HG02852 (cell line): ENCODE measurements at regions not wholly inside any gene's neighbourhood (a gene's known extent, or its start where the extent isn't known, plus 50 kb on each side); places are given as distances from the start of the nearest gene placed in this dataset.

ENCODE experiments used
- ATAC-seq: cut with Tn5 transposase; IDR thresholded peaks from one replicate; pipeline ENCODE4 v1.9.1; 2021; ENCODE audit warnings: mild to moderate bottlenecking, moderate library complexity; ENCODE audit not compliant: unreplicated experiment

DNA sequence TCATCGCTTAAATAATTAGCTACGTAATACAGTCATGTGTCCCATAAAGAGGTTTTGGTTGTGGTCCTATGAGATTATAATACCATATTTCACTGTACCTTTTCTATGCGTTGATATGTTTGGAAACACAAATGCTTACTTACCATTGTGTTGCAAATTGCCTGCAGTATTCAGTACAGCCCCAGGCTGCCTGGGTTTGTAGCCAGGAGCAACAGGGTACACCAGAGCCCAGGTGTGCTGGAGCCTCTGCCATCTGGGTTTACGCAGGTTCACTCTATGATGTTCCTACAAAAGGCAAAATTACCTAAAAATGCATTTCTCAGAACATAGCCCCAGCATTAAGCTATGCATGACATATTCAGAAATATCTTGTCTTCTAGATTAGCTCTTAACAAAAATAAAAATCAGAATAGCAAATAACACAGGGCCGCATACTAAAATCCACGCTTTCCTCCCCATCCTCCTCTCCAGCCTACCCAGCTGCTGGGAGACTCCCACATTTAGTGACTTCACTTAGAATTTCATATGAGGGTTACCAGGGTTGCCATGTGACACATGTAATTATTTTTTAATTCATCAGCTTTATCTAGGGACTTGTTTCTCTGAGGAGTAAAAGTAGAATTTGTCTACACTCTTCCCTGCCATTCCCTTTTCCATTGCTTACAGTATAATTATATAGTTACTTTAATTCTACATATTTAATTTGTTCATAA, 559.0 kb upstream of the ADARB2 start:
- ATAC-seq, result no peak

DNA sequence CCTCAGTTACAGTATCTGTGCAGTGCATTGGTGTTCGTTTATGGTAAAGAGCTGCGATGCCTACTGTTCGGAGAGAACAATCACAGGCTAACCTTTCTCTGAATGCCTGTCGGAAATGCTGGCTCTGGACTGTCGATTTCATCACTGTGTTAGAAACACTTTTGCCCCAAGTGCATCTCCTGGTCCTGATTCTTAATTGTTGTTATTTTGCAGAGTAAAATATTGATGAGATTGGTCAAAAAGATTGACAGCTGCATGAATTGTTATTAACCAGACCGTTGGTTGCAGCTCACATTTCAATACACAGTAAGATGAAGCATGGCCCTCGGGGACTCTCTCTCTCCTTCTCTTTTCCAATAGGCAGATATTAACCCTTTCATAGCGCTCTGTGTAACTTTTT, 557.4 kb upstream of the ADARB2 start:
- no peak for ATAC-seq

DNA sequence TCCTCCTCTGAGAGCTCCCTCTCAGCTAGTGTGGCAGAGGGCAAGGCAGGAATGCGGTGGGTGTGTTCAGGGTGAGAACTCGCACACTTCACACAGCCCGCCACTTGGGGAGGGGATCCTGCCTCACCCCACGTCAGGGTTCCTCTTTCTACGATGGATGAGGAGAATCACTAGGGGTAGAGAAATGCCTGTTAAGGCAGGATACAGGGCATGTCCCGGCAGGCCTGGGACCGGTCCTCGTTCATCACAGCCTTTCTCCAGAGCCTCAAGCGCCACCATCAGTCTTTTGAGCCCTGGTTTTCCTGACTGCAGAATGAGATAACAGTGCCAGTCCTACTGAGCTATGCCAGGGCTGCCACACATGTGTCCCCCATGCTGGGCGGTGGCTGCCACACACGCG, 546.7 kb upstream of the ADARB2 start:
- no peak for ATAC-seq

DNA sequence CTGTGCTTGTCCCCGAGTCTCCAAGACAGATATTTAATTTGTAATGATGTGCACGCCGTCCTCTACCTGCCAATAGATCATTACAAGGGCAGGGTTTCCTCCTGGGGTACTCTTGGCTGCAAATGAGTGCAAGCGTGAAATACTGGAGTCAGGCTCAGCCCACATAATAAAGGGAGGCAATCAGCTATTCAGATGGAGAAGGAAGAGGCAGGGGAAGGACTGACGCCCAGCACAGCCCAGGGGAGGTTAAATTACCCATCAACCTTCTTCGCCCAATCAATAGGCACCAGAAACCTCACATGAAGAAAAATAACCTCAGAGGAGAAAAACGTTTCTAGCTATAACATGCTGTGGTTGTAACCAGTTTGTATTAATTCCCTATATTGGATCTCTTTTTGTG, 544.9 kb upstream of the ADARB2 start:
- ATAC-seq, result no peak

DNA sequence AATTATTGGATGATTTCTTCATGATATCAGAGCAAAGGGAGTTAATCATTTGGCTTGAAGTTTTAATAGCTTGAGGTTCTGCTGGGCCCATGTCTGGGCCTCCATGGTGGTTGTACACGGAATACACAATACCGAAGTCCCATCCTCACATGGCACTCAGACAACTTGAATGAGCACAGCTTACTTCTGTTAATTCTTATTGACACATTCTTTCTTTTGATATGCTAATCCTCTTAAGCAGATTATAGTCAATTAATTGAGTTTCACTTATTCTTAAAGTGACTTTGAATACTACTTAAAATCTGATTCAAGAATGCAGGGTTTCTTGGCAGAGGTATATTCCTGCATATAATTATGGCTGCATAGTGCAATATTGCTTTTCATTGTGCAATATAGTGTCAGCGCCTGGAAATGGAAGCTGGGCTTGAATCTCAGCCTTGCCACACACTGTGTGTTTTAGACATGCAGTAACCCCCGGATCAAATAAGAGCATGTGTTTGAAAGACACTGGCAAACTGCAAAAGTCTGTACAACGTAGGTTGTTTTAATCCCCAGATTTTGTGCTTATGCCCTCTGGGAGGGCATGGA, 543.5 kb upstream of the ADARB2 start:
- ATAC-seq, result no peak

DNA sequence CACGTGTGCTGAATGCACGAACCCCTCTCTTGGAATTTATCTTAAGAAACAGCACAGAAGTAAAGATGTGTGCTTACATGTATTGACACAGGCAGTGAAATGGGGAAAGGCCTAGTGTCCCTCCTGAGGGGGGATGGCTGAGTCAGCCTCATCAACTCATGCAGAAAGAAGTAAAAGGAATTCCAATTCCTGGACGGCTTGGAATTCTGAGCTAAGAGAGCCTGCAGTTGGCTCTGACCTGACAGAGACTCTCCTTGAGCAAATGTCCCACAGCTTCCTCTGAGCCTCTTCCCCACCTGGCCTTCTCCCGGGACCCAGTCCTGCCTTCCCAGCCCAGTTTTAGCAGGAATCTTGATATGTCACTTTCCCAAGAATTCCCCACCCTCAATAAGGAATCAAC, 542.4 kb upstream of the ADARB2 start:
- ATAC-seq, result no peak

DNA sequence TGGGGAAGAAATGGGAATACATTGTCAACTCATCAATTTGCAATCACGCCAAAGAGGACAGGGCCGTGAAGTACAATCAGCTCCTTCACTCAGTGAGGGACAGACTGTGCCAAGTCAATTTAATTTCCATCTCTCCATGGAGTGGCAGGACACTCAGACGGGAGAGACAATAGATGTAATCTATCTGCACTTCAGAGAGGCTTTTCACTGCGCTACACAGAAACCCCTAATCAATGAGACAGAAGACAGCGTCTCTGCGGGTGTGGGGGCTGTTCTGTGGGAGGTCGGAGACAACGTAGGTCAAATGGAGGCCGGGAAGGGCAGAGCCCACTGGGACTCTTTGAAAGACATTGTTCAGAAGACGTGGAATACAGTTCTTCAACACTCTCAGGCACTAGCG, 541.0 kb upstream of the ADARB2 start:
- ATAC-seq, result no peak

DNA sequence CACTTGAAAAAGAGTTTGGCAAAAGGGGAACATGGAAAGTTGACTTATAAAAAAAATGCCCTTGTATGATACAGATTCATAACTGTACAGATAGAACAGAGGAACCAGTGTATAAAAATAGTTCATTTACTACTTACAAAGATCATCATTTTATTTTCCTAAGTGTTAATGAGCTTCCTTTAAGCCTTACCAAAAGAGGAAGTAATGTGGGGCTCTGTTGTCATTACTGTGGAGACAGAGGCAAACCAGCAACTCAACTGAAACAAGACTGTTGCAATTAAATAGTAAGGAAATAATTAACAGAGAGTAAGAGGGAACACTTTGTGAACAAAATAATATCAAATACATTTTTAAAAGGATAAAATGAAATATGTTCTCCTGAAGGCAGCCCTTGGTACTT, 526.2 kb upstream of the ADARB2 start:
- ATAC-seq, result no peak

DNA sequence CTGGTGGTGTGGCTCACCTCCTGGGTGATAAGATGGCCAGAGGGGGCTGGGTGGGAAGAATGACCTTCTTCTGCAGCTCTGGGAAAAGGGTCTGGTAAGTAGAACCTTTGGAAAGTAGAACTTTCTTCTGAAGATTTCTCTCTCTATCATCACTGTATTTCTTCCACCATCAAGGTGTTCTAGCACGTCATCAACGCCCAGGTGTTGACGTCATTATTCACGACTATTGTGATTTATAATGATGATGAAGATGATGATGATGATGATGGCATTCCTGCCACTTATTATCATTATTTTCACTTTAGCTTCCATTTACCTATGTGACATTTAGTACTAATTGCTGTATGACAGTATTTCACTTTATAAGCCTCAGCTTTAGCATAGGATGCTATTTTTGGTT, 525.6 kb upstream of the ADARB2 start:
- ATAC-seq, result no peak

DNA sequence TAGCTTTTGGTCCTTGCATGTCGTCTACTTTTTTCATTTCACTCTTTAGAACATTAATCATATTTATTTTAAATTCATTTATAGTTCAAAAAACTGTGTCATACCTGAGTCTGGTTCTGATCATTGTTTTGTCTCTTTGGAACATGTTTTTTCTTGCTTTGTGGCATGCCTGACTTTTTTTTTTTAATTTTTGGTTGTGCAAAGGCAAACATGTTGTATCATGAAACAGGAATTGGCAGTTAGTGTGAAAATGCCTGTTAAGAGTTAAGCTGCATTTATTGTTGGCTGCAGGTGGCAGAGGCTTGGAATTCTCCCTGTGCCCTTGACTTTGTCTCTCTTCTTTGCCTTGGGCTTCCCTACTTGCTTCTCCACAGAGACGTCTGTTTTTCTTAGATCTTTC, 525.0 kb upstream of the ADARB2 start:
- ATAC-seq, result no peak

DNA sequence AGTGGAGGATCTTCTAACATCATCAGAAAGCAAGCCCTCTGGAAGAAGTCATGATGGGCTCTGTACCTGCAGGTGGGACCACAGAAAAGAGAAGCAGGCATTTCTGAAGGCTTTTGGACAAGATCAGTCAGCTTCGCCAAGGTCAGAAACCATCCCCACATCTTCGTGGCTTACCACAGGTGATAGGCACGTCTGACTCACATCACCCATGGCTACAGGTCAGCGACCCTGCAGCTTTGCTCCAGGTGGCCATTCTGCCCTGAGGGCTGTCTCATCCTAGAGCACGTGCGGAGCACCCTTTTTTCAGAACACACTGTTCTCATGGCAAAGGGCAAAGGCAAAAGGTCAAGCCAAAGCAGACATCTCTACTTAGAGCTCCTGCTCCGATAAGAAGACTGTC, 518.9 kb upstream of the ADARB2 start:
- ATAC-seq, result no peak

DNA sequence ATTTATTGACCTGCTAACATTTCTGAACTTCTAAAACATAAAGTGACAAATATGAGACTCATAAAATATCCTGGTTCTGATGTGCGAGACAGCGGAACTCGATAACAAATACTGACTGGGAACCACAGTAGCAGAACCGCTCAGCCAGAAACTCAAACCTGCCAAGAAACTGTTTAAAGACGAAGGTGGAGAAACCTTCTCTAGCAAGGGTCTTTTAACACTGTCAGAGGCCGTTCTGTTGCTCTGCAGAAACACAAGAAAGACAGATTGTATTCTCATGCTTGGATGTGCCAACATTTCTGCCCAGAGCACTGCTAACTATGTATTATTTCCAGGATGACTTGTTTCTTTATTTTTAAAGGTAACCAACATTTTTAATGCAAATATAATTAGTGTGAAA, 514.8 kb upstream of the ADARB2 start:
- ATAC-seq, result no peak

DNA sequence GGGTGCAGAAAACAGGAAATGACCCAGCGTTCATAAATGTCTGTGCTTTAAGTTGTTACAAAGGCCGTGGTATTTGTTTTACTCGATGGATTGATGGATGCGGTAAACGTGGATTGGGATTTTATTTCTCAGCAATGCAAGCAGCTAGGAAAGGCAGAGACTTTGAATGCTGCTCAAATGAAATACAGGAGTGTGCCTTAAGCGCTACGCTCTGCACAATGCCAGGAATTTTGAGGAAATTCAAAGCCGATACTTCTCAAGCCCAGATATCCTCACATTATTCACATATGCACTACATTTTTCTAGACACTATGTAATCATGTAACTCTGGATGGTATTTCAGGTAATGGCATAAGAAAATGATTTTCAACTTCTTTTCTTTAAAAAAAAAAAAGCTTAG, 514.3 kb upstream of the ADARB2 start:
- ATAC-seq, result no peak

DNA sequence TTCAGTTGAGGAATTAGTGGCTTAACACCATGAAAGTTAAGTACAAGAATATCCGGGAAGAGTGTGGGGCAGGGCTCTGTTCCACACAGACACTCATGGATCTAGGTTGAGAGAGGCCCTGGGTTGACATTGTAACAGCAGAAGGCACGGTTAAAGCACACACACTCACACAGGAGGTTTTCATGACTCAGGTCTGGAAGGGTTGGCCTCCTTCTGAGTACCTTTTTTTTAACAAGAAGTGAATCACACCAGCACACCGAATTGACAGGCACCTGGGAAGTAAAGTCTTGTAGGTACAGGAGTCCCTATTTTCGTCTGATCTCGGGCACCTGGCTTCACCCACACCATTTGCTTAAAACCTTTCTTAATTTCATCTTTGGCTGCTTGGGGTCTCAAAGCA, 509.4 kb upstream of the ADARB2 start:
- ATAC-seq, result no peak

DNA sequence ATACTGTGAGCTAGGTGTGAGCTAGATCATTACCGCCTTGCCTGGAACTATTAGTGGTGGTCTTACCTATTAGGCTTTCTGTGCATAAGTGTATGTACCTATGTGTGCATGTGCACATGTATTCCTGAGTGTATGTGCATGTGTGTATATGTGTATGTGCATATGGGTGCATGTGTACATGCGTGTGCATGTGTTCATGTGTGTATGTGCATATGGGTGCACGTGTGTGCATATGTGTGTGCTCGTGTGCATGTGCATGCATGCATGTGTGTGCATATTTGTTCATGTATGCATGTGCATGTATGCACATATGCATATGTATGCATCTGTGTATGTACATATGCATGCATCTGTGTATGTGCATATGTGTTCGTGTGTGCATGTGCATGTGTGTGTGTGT, 508.3 kb upstream of the ADARB2 start:
- no peak for ATAC-seq

DNA sequence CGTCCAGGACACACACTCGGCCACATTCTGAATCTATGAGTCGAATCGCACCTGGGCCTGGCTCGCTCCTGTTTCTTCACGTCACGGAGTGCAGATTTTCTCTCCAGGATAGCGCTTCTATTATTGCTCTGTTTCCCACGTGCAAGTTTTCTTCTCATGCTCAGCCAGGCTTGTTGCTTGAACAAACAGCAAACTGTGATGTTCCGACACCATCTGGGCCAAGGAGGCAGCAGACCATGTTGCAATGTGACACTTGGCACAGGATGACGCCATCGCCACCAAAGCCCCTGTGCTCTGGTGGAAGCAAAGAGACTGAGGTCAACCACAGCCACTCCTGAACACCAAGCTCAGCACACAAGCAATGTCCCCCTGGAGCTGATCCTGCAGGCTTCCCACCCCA, 507.1 kb upstream of the ADARB2 start:
- ATAC-seq, result no peak

DNA sequence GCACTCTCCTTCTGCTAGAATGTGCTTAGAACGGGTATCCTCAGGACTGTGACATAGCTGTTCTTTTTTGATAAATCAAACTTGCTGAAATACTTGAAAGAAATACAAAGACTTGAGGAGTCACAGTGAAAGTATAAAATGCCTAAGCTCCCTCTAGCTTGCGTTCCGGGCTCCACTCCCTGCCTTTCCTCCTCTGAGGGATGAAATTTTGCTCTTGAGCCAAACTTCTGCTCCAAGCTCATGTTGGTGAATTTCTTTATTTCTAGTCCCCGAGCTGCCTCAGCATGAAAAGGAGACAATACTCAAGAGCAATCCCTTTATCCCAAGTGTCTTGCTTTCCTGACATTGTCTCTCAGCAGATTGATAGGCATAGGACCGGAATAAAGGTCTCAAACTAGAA, 499.6 kb upstream of the ADARB2 start:
- no peak for ATAC-seq

DNA sequence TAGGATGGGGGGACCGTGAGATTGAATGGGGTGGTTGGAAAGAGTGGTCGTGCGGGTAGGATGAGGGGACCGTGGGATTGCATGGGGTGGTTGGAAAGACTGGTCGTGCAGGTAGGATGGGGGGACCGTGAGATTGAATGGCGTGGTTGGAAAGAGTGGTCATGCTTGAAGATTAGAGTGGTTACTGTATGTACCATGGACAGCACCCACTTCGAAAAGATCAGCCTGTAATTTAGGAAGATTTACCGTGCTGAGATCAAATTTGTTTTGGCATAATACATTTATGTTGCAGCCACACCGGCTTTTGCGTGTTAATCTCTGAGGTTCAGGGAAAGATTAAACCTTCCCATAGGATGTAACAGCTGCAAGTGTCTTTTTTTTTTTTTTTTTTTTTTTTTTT, 495.2 kb upstream of the ADARB2 start:
- ATAC-seq, result no peak

DNA sequence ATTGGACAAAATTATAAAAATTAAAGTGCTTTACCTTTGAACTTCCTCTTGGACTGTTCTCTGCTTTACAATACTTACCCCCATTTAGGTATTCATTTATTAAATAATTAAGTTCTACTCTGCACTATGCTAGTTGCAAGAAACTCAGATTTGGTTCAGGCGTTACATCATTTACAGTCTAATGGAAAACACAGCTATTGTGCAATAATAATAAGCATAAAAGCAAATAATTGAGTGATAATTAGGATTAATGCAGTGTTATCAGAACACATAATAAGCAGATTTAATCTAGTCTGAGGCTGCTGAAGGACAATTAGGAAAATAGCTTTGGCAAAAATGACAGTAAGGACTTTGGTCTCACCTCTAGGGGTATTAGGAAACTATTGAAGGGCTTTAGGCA, 493.2 kb upstream of the ADARB2 start:
- ATAC-seq, result no peak

DNA sequence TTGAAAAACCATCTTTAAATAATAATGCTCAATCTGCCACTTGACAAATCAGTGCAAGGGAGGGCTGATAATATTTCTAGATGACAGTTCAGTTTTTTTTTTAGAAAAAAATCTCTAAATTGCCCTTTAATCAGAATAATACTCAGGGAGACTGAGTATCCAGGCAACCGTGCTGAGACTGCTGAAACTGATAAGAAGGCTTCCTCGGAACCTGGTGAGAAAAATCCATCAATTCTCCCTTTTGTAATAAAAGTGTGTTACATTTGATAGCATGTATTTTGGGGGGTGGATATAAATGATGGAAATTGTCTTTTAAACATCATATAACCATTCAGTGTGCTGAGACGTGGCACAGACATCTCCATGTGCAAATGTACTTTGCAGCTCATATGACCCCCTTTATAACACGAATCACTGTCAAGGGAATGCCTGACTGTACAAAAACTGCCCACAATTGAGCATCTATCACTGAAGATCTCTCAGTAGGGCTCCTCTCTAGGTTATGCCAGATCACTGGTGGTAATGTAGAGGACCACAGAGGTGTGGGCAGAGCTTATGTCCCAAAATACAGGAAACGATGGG, 491.1 kb upstream of the ADARB2 start:
- ATAC-seq, result no peak

DNA sequence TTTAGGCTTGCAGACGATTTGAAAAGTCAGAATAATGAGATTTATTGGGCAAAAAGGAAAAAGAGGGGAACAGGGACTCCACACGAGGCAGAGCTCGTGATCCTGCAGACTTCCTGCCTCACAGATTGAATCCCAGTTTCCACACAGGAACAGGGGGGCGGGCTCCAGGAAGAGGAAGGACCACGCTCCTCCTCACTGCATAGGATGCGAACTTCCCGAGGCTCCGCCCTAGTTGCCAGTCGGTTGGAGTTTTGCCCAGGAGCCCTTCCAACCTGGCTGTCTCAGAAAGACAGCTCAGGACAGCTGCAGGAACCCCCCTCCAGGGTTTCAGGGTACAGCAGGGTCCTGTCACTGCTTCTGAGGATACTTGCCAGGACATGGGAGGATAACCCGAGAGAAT, 488.3 kb upstream of the ADARB2 start:
- ATAC-seq, result no peak

DNA sequence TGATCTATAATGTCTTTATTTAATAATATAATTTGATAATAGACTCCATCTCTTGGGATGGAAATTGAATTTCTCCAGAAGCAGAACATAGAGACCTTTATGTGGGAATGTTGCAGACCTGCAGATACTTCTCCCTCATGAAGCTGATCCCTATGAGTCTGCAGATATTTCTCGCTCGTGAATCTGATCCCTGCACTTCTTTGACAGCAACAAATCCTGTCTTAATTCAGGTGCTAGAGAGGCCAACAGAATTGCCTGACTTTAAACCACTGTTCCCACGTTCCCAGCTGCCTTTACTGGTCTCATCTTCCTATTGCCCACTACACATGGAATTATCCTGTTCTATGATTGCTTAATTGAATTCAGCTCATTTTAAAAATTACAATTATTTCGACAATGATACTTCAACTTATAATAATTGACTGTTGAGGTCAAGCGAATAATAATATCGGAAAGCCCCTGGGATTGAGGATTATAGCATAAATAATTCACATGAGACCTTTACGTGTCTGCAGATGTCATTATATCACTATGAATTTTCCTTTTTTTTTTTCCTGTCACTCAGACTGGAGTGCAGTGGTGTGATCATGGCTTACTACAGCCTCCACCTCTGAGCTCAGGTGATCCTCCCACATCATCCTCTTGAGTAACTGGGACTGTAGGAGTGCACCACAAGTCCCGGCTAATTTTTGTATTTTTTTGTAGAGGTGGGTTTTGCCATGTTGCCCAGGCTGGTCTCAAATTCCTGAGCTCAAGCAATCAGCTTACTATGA, 486.4 kb upstream of the ADARB2 start:
- ATAC-seq, result no peak
